Loucy (cell line): ENCODE measurements at regions not wholly inside any gene's neighbourhood (a gene's known extent, or its start where the extent isn't known, plus 50 kb on each side); places are given as distances from the start of the nearest gene placed in this dataset.

ENCODE experiments used
- CTCF ChIP-seq: fragments of 200-600 bp; sonication (generic); conservative IDR thresholded peaks from 2 replicates; pipeline ENCODE4 v1.5.1; 2014; ENCODE audit warnings: mild to moderate bottlenecking, antibody characterized with exemption, low read length
- EZH2phosphoT487 ChIP-seq: fragments of 200-600 bp; IDR thresholded peaks from 2 replicates; pipeline ENCODE4 v1.6.1; 2018; ENCODE audit warnings: antibody characterized with exemption, mild to moderate bottlenecking, moderate library complexity, borderline replicate concordance

- TF ChIP-seq CTCF (no peak), EZH2phosphoT487 (no peak)
Measured at GRCh38 chr14:62117751-62118105, 355.5 kb downstream of the SNAPC1 start.
